DND-41 (cell line): ENCODE measurements at regions not wholly inside any gene's neighbourhood (a gene's known extent, or its start where the extent isn't known, plus 50 kb on each side); places are given as distances from the start of the nearest gene placed in this dataset.

Experiments
- CTCF ChIP-seq: IDR thresholded peaks from 2 replicates; pipeline ENCODE4 v1.5.1; 2012; ENCODE audit warnings: borderline replicate concordance, low read length, moderate library complexity, mild to moderate bottlenecking; ENCODE audit not compliant: poor library complexity, severe bottlenecking; ENCODE audit errors: extremely low read depth
- EZH2 ChIP-seq: IDR thresholded peaks from 3 replicates; pipeline ENCODE4 v1.6.1; 2012; ENCODE audit warnings: borderline replicate concordance, low read depth, mild to moderate bottlenecking, moderate library complexity, low read length, inconsistent platforms; ENCODE audit not compliant: severe bottlenecking

- TF ChIP-seq CTCF (no peak), EZH2 (no peak)
These were observed 351.5 kb upstream of the KLF4 start for GRCh38 chr9:107841076-107841475.
